ENCODE measurements at regions not wholly inside any gene's neighbourhood (a gene's known extent, or its start where the extent isn't known, plus 50 kb on each side); places are given as distances from the start of the nearest gene placed in this dataset.

DNA sequence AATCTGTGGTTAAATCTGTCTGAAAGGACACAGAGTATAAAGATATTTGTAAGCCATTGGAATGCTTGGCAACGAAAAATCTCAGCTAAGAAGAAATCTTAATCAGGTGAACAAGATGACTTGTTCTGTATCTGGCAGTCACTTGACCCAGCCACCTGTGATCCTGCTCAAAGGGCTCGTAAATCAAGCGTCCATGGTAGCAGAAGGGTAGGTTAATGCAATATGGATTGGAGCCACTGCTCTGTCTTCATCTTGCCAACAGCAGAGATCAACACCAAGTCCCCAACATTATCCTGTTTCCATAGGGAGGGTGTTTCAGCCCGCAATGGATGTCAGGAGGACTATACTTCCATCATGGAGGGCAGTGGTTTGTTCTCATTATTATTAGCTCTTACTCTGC is 378.4 kb downstream of the CDH7 start:
- no peak for DNase-seq (ENCODE audit: low read depth in 1 of 2, low spot score in 1 of 2)
- TF ChIP-seq REST (IDR thresholded peaks at IDR 0.05; ENCODE audit: insufficient replicate concordance, low read depth) (no peak), GABPA (IDR thresholded peaks at IDR 0.05; ENCODE audit: low read depth) (no peak), POLR2AphosphoS5 (IDR thresholded peaks at IDR 0.05; ENCODE audit: low read depth) (no peak), SPI1 (IDR thresholded peaks at IDR 0.05; ENCODE audit: borderline replicate concordance, low read depth) (no peak), CTCF (IDR thresholded peaks at IDR 0.05; ENCODE audit: insufficient read depth, low read length) (no peak)
- H3K27ac ChIP-seq (replicated peaks), result no peak overlapping the region

DNA sequence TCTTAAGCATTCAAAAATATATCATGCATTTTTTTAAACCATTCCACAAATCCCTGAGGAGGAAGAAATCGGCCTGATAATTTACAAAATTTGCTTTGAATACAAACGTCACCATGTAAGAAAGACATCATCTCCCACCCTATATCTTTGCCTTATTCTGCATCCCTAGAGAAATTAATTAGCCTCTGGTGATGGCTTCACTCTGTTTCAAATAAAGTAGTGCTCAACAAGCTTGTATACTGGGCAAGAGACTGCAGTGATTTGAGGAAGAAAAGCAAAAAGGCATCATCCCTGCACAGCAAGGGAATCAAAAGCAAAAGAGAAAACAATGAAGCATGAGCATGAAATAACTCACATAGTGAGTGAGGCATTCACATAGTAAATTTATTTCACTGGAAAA is 375.5 kb downstream of the CDH7 start:
- no peak for DNase-seq (ENCODE audit: low read depth in 1 of 2, low spot score in 1 of 2)
- TF ChIP-seq SPI1 (IDR thresholded peaks at IDR 0.05; ENCODE audit: borderline replicate concordance, low read depth) (no peak), REST (IDR thresholded peaks at IDR 0.05; ENCODE audit: insufficient replicate concordance, low read depth) (no peak), GABPA (IDR thresholded peaks at IDR 0.05; ENCODE audit: low read depth) (no peak), CTCF (IDR thresholded peaks at IDR 0.05; ENCODE audit: insufficient read depth, low read length) (no peak), POLR2AphosphoS5 (IDR thresholded peaks at IDR 0.05; ENCODE audit: low read depth) (no peak)
- H3K27me3 ChIP-seq (ENCODE audit: insufficient read depth, poor library complexity, severe bottlenecking), result no peaks in the 10 kb centered on the region
- no peak overlapping the region for H3K27ac ChIP-seq (replicated peaks)
- H3K4me3 ChIP-seq (replicated peaks; ENCODE audit: insufficient read depth, low read length), result no peak overlapping the region

More for the DNA sequence above, 378.4 kb downstream of the CDH7 start:
- H3K27me3 ChIP-seq (ENCODE audit: insufficient read depth, poor library complexity, severe bottlenecking), result no peaks in the 10 kb centered on the region
- no peak overlapping the region for H3K4me3 ChIP-seq (replicated peaks; ENCODE audit: insufficient read depth, low read length)

- TF ChIP-seq SPI1 (IDR thresholded peaks at IDR 0.05; ENCODE audit: borderline replicate concordance, low read depth), result no peak
- TF ChIP-seq REST (IDR thresholded peaks at IDR 0.05; ENCODE audit: insufficient replicate concordance, low read depth), result no peak
- no peak for TF ChIP-seq GABPA (IDR thresholded peaks at IDR 0.05; ENCODE audit: low read depth)
- no peak for TF ChIP-seq POLR2AphosphoS5 (IDR thresholded peaks at IDR 0.05; ENCODE audit: low read depth)
- no peak for TF ChIP-seq CTCF (IDR thresholded peaks at IDR 0.05; ENCODE audit: insufficient read depth, low read length)
- no peak for DNase-seq (ENCODE audit: low read depth in 1 of 2, low spot score in 1 of 2)
- Histone ChIP-seq H3K27ac (replicated peaks) (no peak overlapping the region), H3K4me3 (replicated peaks; ENCODE audit: insufficient read depth, low read length) (no peak overlapping the region), H3K27me3 (ENCODE audit: insufficient read depth, poor library complexity, severe bottlenecking) (no peaks in the 10 kb centered on the region)
These were observed 373.6 kb downstream of the CDH7 start for GRCh38 chr18:66124394-66124793.

Data from HL-60 (cell line).